ENCODE measurements at regions not wholly inside any gene's neighbourhood (a gene's known extent, or its start where the extent isn't known, plus 50 kb on each side); places are given as distances from the start of the nearest gene placed in this dataset.

GRCh38 chr2:219733746-219734145 lies 106.3 kb downstream of the SLC4A3 start:
- no peak overlapping the region for H3K4me3 ChIP-seq (ENCODE audit: low read depth, low read length)
- in situ Hi-C loops (cut with HindIII; ENCODE audit: low sequenced_read_pairs): loop anchor here (25.0 kb wide), 1 partner anchor 954 kb away; no protein-coding TSS in a partner anchor
- TF ChIP-seq CTCF (IDR thresholded peaks at IDR 0.05; ENCODE audit: low read depth, low read length, missing control alignments): no peak
- DNase-seq (ENCODE audit: low read depth): no peak

DNA sequence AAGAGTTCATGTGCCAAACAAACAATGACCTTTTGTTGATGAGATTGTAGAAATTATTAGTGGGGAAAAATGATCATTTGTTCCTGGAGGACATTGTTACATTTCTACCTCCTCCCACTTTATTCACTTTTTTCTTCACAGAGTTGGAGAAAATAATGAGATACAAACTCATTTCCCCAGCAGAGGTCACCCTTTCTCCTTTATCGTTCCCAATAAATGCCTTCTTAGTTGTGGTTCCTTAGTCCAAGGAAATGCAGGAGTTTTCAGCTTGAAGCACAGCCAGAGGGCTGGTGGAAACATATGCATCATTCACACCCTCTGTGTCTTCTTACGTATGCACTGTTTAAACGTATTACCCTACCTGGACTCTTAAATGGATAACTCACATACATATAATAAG lies 108.8 kb downstream of the SLC4A3 start:
- peak; percentile 38 for TF ChIP-seq CTCF (IDR thresholded peaks at IDR 0.05; ENCODE audit: low read depth, low read length, missing control alignments)
- H3K4me3 ChIP-seq (ENCODE audit: low read depth, low read length): no peak overlapping the region
- DNase-seq (ENCODE audit: low read depth): peak; percentile 78
- in situ Hi-C loops (cut with HindIII; ENCODE audit: low sequenced_read_pairs): loop anchor here (25.0 kb wide), 1 partner anchor 951 kb away; no protein-coding TSS in a partner anchor

DNA sequence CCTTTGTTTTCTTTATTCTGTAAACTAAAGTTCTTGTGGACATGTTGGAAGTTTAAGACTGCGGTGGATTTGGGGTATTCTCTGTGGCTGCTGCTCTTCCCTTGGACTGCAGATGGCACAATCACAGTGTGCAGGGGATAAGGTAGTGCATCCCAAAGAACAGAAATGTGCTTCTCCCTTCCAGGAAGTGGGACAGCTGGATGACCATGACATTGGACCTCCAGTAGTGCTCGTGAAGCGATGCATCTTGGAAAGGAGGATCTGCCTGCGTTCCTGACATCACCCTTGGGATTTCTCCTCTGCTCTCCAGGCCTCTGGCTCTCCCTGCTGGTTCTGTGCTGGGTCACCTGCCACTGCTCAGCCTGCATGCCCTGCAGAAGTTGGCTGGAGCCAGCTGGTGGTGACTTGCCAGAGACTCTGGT lies 109.9 kb downstream of the SLC4A3 start:
- H3K4me3 ChIP-seq (ENCODE audit: low read depth, low read length): no peak overlapping the region
- in situ Hi-C loops (cut with HindIII; ENCODE audit: low sequenced_read_pairs): loop anchor here (25.0 kb wide), 1 partner anchor 950 kb away; no protein-coding TSS in a partner anchor
- DNase-seq (ENCODE audit: low read depth): no peak
- peak; percentile 76 for TF ChIP-seq CTCF (IDR thresholded peaks at IDR 0.05; ENCODE audit: low read depth, low read length, missing control alignments)

DNA sequence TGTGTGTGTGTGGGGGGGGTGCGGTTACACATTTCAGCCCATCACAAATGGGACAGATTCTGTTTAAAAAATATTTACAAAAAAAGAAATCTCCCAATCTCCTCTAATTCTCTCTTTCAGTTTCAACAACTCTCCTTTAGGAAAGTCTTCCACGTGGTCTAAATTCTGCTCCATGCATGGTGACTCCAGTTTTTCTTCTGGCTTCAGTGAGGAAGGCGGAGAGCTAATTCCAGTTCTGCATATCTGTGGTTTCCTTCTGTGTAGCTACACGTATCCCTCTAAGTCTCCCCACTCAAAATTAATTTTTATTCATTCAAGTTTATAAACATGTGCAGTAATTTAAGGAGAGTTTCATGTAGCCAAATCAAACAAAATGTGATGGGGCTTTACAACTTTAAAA lies 111.6 kb downstream of the SLC4A3 start:
- in situ Hi-C loops (cut with HindIII; ENCODE audit: low sequenced_read_pairs): loop anchor here (25.0 kb wide), 1 partner anchor 948 kb away; no protein-coding TSS in a partner anchor
- DNase-seq (ENCODE audit: low read depth): no peak
- TF ChIP-seq CTCF (IDR thresholded peaks at IDR 0.05; ENCODE audit: low read depth, low read length, missing control alignments): no peak

DNA sequence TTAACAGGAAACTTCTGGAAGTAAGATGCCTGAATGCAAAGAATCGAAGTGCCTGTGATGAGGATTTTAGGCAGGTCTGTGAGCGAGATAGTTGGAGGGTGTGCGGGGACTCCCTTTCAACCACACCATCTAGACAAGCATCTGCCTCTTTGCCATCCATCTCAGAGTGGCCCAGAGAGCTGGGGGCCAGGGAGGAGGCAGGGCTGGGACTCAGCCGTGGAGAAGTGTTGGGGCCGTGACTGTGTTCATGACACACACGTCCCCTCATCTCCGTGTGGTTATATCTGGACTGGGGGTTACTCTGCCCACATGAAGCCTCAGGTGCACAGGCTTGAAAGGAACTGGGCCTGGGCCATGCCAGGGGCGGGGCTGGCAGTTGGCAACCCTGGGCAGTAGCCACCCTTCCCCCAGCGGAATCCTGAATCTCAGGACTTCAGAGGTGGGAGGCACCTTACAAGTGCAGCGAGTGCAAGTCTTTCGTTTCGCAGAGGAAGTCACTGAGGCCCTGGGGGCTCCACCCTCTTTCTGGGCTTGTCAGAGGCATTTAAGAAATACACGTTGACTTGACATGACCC lies 112.5 kb downstream of the SLC4A3 start:
- in situ Hi-C loops (cut with HindIII; ENCODE audit: low sequenced_read_pairs): loop anchor here (25.0 kb wide), 1 partner anchor 947 kb away; no protein-coding TSS in a partner anchor
- TF ChIP-seq CTCF (IDR thresholded peaks at IDR 0.05; ENCODE audit: low read depth, low read length, missing control alignments): no peak
- H3K4me3 ChIP-seq (ENCODE audit: low read depth, low read length): no peak overlapping the region
- no peak for DNase-seq (ENCODE audit: low read depth)

More for the DNA sequence above, 111.6 kb downstream of the SLC4A3 start:
- no peak overlapping the region for H3K4me3 ChIP-seq (ENCODE audit: low read depth, low read length)

DNA sequence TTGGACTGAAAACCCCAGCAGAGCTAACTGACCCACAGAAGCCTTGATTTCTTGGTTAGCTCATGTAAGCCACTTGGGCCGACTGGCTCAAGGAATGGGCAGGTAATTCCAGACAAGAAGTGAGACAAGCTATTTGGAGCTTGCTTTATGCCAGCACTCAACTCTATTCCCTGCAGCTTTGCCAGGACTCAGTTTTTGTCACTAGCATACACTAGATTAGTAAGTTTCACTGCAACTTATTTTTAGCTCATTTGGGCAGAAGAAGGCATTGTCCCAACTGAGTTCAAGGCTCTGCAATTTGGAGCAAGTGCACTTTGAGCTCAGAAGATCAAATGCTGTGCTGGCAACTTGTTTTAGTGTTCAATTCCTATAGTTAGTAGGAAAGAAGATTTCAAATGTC lies 116.1 kb downstream of the SLC4A3 start:
- DNase-seq (ENCODE audit: low read depth): no peak
- no peak overlapping the region for H3K4me3 ChIP-seq (ENCODE audit: low read depth, low read length)
- in situ Hi-C loops (cut with HindIII; ENCODE audit: low sequenced_read_pairs): loop anchor here (25.0 kb wide), 1 partner anchor 944 kb away; no protein-coding TSS in a partner anchor
- TF ChIP-seq CTCF (IDR thresholded peaks at IDR 0.05; ENCODE audit: low read depth, low read length, missing control alignments): no peak

All from astrocyte of the cerebellum (primary cell).